Suprapubic skin (tissue), 4 donors: ENCODE measurements at regions not wholly inside any gene's neighbourhood (a gene's known extent, or its start where the extent isn't known, plus 50 kb on each side); places are given as distances from the start of the nearest gene placed in this dataset.

Experiments
- CTCF ChIP-seq, 2 donors: fragments of 200-600 bp in 1 of 2; fragments of 450-650 bp in 1 of 2; sonication (generic) in 1 of 2; IDR thresholded peaks; one replicate each; pipeline ENCODE4 v1.5.1; 2016 to 2019; ENCODE audit warnings: antibody characterized with exemption in 2 of 2, mild to moderate bottlenecking in 1 of 2, moderate library complexity in 1 of 2
- POLR2A ChIP-seq, 2 donors: fragments of 450-650 bp; IDR thresholded peaks; one replicate each; pipeline ENCODE4 v1.6.1; 2017; ENCODE audit warnings: antibody characterized with exemption in 2 of 2, mild to moderate bottlenecking in 2 of 2, moderate library complexity in 2 of 2
- POLR2AphosphoS5 ChIP-seq, 3 donors: sonication (generic); formaldehyde crosslinking; IDR thresholded peaks; one replicate each; pipeline ENCODE4 v1.6.1; 2017; ENCODE audit warnings: antibody characterized with exemption in 3 of 3

GRCh38 chr21:39034590-39035536 is 148.4 kb downstream of the PSMG1 start:
- TF ChIP-seq CTCF (IDR thresholded peaks at IDR 0.05) (no peak), POLR2A (IDR thresholded peaks at IDR 0.05) (no peak), POLR2AphosphoS5 (IDR thresholded peaks at IDR 0.05) (no peak)
